Ovary (tissue), 7 donors: ENCODE measurements at regions not wholly inside any gene's neighbourhood (a gene's known extent, or its start where the extent isn't known, plus 50 kb on each side); places are given as distances from the start of the nearest gene placed in this dataset.

Experiments
- DNase-seq, 5 donors: peaks; one replicate each; pipeline ENCODE4 v3.0.0-alpha.2; 2019 to 2020
- H3K27ac ChIP-seq, 2 donors: fragments of 200-600 bp; one replicate each; pipeline versions ENCODE4 v1.5.1 to v1.8.0; 2019 to 2022
- H3K27me3 ChIP-seq: fragments of 200-600 bp; one replicate; pipeline ENCODE4 v1.8.0; 2022
- H3K36me3 ChIP-seq: fragments of 200-600 bp; sonication (generic); one replicate; pipeline ENCODE4 v1.5.1; 2019
- H3K4me1 ChIP-seq: one replicate; pipeline ENCODE4 v1.8.1; 2013; ENCODE audit warnings: mild to moderate bottlenecking, moderate library complexity; ENCODE audit not compliant: insufficient read depth
- H3K4me3 ChIP-seq: fragments of 200-600 bp; sonication (generic); one replicate; pipeline ENCODE4 v1.5.1; 2017
- H3K9me3 ChIP-seq, 2 donors: fragments of 200-600 bp in 1 of 2; sonication (generic) in 1 of 2; one replicate each; pipeline versions ENCODE4 v1.5.1 to v1.8.1; 2013 to 2019; ENCODE audit warnings: mild to moderate bottlenecking in 1 of 2, moderate library complexity in 1 of 2
- EP300 ChIP-seq: sonication (generic); formaldehyde crosslinking; IDR thresholded peaks from one replicate; pipeline ENCODE4 v1.6.1; 2017; ENCODE audit warnings: antibody characterized with exemption
- POLR2A ChIP-seq: fragments of 450-650 bp; IDR thresholded peaks from one replicate; pipeline ENCODE4 v1.6.1; 2017; ENCODE audit warnings: antibody characterized with exemption, mild to moderate bottlenecking, moderate library complexity
- WGBS, 3 donors: extraction: QIAGEN DNeasy Blood & Tissue Kit in 1 of 3; methylation state at CpG; one replicate each; pipeline versions ENCODE4 v1.1.5 to v1.1.7; 2013 to 2017; 5-methylcytosine and 5-hydroxymethylcytosine counted together
- intact Hi-C, 4 donors: fragments of 100-400 bp; cut with DNase I; formaldehyde crosslinking; loops; one replicate each; pipeline versions ENCODE4 v1.11.0 to v1.15.1; 2022 to 2023
- TF ChIP-seq, protein P1 (sequence below), 3 donors: fragments of 450-650 bp in 2 of 3; fragments of 200-600 bp in 1 of 3; IDR thresholded peaks; one replicate each; pipeline versions ENCODE4 v1.5.1 to v1.8.0; 2016 to 2022; ENCODE audit warnings: antibody characterized with exemption in 3 of 3, mild to moderate bottlenecking in 1 of 3
- donor health status: DM: no; HTN: no; CAD: no; lungs with moderate emphysema.
- donor health status: DM: no; HTN: no; CAD: no.
- donor health status: Bipolar disorder and iron deficiency.
- donor health status: DM: no; HTN: no; CAD: no.
- donor health status: DM: yes; HTN: yes; CAD: no.

DNA sequence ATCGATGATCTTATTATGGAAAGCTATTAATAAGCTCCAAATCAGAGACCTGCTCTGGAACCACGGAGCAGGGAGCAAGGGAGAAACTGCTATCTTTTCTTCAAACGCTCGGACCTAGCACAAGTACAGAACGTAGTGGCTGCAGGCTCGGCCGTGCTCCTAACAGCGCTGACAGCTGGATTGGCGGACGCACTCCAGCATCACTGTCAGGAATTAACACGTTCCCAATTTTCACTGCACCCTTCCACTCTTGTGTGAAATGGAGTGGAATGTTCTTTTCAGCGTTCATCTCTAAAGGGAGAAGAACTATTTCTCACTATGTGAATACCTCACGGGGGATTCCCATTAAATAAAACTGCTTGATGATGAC lies 106.9 kb downstream of the ZNF281 start:
- intact Hi-C loops, result no loop called here
- H3K27ac ChIP-seq, result no peak overlapping the region

DNA sequence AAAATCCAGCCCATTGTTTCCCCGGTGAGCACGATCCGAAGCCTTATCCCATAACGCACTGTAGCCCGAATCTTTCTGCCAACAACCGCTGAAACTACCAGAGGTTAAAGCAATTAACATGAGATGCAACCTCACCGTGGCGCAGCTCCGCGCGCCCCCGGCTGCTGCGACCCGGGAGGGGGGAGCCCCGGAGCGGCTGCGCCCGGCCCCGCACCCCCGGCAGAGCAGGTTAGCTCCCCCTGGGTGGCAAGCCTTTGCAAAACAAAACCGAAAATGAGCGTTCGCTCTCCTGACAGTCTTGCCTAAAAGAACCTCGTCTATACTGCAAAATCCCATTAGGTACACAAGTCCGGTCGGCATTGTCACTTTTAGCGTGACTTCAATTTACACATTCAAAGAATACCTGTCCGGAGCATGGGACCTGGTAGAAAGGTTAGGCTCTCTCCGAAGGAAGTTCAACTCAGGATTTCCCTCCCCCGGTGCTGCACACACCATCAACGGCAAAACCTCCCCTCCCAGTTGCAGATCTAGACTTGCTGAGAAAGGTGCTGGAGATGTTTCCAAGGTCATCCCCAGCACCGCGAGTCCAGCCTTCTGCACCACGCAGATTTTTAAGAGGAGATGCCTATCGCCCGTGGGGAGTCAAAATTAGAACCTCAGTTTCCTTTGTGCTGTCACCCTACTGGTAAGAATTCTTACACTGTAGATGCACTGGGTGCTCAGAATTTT lies 107.5 kb downstream of the ZNF281 start:
- no peaks in the 10 kb centered on the region for H3K9me3 ChIP-seq
- no peak for DNase-seq
- no peak overlapping the region for H3K27ac ChIP-seq
- peak overlapping the region; percentile 74 for H3K4me3 ChIP-seq
- intact Hi-C loops, result no loop called here
- H3K36me3 ChIP-seq, result no peaks in the 10 kb centered on the region
- 0 to 1% (median 0%) methylated on average over 36 of the region's 36 CpGs for WGBS, 3 donors
- no peaks in the 10 kb centered on the region for H3K4me1 ChIP-seq
- H3K27me3 ChIP-seq, result no peaks in the 10 kb centered on the region
- TF ChIP-seq, protein P1, sequence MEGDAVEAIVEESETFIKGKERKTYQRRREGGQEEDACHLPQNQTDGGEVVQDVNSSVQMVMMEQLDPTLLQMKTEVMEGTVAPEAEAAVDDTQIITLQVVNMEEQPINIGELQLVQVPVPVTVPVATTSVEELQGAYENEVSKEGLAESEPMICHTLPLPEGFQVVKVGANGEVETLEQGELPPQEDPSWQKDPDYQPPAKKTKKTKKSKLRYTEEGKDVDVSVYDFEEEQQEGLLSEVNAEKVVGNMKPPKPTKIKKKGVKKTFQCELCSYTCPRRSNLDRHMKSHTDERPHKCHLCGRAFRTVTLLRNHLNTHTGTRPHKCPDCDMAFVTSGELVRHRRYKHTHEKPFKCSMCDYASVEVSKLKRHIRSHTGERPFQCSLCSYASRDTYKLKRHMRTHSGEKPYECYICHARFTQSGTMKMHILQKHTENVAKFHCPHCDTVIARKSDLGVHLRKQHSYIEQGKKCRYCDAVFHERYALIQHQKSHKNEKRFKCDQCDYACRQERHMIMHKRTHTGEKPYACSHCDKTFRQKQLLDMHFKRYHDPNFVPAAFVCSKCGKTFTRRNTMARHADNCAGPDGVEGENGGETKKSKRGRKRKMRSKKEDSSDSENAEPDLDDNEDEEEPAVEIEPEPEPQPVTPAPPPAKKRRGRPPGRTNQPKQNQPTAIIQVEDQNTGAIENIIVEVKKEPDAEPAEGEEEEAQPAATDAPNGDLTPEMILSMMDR (IDR thresholded peaks at IDR 0.05), result no peak
- TF ChIP-seq POLR2A (no peak), EP300 (no peak)

More for the DNA sequence above, 106.9 kb downstream of the ZNF281 start:
- WGBS, 3 donors, result 5 to 8% (median 5%) methylated on average over 13 of the region's 13 CpGs
- no peaks in the 10 kb centered on the region for H3K27me3 ChIP-seq
- H3K4me1 ChIP-seq, result no peaks in the 10 kb centered on the region
- no peaks in the 10 kb centered on the region for H3K36me3 ChIP-seq
- peak overlapping the region; percentile 74 for H3K4me3 ChIP-seq
- no peak for DNase-seq
- no peaks in the 10 kb centered on the region for H3K9me3 ChIP-seq
- TF ChIP-seq EP300 (no peak), POLR2A (no peak)
- TF ChIP-seq, protein P1 (IDR thresholded peaks at IDR 0.05), result no peak

DNA sequence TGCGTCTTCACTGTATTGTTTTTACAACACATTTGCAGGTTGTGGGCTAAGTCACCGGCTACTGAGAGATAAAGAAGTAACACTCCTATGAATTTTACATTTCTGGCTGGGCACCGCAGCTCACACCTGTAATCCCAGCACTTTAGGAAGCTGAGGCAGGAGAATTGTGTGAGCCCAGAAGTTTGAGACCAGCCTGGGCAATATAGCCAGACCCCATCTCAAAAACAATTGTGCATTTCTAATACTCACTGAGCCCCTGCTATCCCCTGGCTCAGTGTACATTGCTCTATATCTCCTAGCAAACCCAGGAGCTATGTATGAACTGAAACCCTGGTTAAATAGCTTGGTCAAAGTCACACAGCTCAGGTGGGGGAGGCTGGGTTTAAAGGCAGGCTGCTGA lies 108.7 kb downstream of the ZNF281 start:
- WGBS, 3 donors, result 85 to 95% (median 87%) methylated on average over 3 of the region's 3 CpGs
- Histone ChIP-seq H3K4me3 (no peak overlapping the region), H3K4me1 (no peaks in the 10 kb centered on the region), H3K36me3 (no peaks in the 10 kb centered on the region), H3K27me3 (no peaks in the 10 kb centered on the region), H3K9me3 (no peaks in the 10 kb centered on the region), H3K27ac (no peak overlapping the region)
- no peak for DNase-seq
- intact Hi-C loops, result no loop called here
- TF ChIP-seq, protein P1 (IDR thresholded peaks at IDR 0.05), result no peak
- no peak for TF ChIP-seq POLR2A
- no peak for TF ChIP-seq EP300

DNA sequence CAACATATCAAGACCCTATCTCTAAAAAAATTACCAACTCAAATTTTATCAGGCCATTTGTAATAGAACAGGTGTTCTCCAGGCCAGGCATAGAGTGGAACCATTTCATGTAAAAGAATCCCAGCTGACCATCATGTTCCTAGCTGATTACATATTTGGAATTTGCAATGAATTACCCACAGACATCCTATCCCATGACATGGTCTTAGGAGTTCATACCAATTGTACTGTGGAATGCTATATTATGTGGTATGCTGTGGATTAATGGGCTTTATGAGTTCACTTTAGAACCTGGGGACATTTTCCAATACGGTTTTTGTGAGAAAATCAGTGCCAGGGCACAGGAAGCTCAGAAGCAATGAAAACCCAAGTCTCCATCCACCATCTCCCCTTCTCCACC lies 110.3 kb downstream of the ZNF281 start:
- 77 to 83% (median 82%) methylated on average over 1 of the region's 1 CpG for WGBS, 3 donors
- Histone ChIP-seq H3K4me1 (no peaks in the 10 kb centered on the region), H3K27me3 (no peaks in the 10 kb centered on the region), H3K9me3 (no peaks in the 10 kb centered on the region), H3K4me3 (no peak overlapping the region), H3K27ac (no peak overlapping the region), H3K36me3 (no peaks in the 10 kb centered on the region)
- no peak for DNase-seq
- intact Hi-C loops, result no loop called here
- TF ChIP-seq EP300 (no peak), POLR2A (no peak)
- TF ChIP-seq, protein P1 (IDR thresholded peaks at IDR 0.05), result no peak
